Mucosa of rectum (tissue), 2 donors: ENCODE measurements at regions not wholly inside any gene's neighbourhood (a gene's known extent, or its start where the extent isn't known, plus 50 kb on each side); places are given as distances from the start of the nearest gene placed in this dataset.

Experiments used
- H3K27ac ChIP-seq, 2 donors: one replicate each; pipeline ENCODE4 v1.7.0; 2013; ENCODE audit warnings: inconsistent platforms in 2 of 2, low read depth in 2 of 2, low read length in 2 of 2
- H3K27me3 ChIP-seq, 2 donors: one replicate each; pipeline ENCODE4 v1.7.0; 2013; ENCODE audit warnings: low read length in 2 of 2; ENCODE audit not compliant: control insufficient read depth in 2 of 2, insufficient read depth in 2 of 2
- H3K36me3 ChIP-seq, 2 donors: one replicate each; pipeline ENCODE4 v1.7.0; 2013; ENCODE audit warnings: low read length in 2 of 2; ENCODE audit not compliant: control insufficient read depth in 2 of 2, insufficient read depth in 2 of 2
- H3K4me1 ChIP-seq, 2 donors: one replicate each; pipeline ENCODE4 v1.7.0; 2013; ENCODE audit warnings: low read length in 2 of 2, mild to moderate bottlenecking in 1 of 2; ENCODE audit not compliant: control insufficient read depth in 2 of 2, insufficient read depth in 2 of 2
- H3K4me3 ChIP-seq, 2 donors: one replicate each; pipeline ENCODE4 v1.7.0; 2013; ENCODE audit warnings: low read length in 2 of 2
- H3K9ac ChIP-seq, 2 donors: one replicate each; pipeline ENCODE4 v1.7.0; 2013; ENCODE audit warnings: low read length in 2 of 2, low read depth in 1 of 2, mild to moderate bottlenecking in 1 of 2
- H3K9me3 ChIP-seq, 2 donors: one replicate each; pipeline ENCODE4 v1.7.0; 2013; ENCODE audit warnings: low read length in 2 of 2; ENCODE audit not compliant: control insufficient read depth in 2 of 2
- donor health status: healthy.
- donor health status: Normal muscosa, but diverticular disease.

DNA sequence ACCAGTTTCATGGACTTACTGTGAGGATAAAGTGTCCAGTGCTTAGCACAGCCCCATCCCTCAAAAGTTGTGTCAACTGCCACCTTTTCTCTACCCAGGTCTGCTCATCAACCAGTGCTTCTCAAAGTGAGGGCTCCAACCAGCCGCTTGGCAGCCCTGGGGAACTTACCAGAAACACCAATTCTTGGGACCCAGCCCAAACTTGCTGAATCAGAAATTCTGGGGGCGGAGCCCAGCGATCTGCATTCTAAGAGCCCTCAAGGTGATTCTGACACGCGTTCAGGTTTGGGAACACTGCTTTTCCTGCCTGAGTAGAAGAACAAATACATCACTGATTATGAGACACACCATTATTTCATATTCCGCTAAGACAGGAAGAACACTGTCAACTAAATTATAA lies 132.0 kb downstream of the NSG2 start:
- Histone ChIP-seq H3K27me3 (no peaks in the 10 kb centered on the region), H3K9ac (no peak overlapping the region), H3K9me3 (no peaks in the 10 kb centered on the region), H3K4me1 (no peaks in the 10 kb centered on the region), H3K27ac (no peak overlapping the region), H3K4me3 (no peak overlapping the region), H3K36me3 (no peaks in the 10 kb centered on the region)

DNA sequence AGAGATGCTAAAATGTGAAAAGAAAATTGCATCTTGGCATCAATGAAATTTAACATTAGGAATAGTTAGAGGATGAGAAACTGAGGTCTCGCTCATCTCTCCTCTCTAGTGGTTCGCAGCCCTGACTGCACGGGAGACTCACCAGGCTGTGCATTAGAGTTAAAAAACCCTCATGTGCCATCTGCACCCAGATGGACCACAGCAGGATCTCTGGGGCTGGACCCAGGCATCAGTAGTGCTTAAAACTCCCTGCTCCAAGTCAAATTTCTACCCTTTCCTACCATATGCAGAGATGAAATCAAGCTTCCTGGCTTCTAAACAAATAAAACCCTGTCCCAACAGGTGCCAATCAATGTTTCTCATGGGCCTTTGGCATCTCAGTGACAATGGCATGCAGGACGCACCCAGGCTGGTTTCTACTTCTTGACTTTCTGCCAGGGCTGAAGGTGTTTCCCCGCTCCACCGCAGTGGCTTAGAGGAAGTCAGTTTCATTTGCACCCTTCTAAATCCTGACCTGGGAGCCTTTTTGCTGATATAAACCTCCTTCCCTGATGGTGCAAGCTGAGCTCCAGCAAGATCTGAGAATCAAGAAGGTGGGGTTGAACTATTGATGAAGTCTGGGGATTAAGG lies 132.6 kb downstream of the NSG2 start:
- Histone ChIP-seq H3K4me1 (no peaks in the 10 kb centered on the region), H3K9me3 (no peaks in the 10 kb centered on the region), H3K27ac (no peak overlapping the region), H3K9ac (no peak overlapping the region), H3K27me3 (no peaks in the 10 kb centered on the region), H3K4me3 (no peak overlapping the region), H3K36me3 (no peaks in the 10 kb centered on the region)

DNA sequence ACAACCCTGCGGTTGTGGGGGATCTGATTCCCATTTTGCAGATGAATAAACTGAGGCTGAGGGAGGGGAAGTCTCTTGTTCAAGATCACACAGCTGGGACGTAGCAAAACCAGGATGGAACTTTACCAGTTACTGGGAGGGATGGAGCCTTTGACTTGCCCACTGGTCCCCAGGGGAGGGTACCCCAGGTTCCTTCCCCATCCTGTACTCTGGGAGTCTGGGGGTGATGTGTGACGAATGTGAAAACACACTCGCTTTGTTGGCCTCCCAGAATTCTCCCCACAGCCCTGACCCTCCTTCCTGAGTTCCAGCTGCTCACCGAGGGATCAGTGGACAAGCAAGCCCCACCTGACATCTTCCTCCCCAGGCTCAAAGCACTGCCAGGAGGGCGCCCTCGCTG lies 135.1 kb downstream of the NSG2 start:
- no peak overlapping the region for H3K27ac ChIP-seq

DNA sequence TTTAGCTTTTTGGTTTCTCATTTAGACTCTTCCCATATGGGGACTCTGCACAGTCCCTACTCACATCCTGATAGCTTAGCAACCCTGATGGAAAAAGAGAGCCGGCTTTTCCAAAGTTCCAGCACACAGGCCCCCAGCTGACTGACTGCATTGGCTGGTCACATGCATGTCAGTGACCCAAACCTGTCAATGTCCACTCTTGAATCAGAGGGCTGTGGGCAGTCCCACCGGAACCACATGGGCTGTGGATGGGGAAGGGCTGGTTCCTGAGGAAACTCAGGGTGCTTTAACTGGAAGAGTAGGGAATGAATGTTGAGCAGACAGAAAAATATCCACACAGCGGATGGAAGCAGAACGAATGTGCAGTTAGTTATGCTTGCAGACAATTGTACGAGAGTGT lies 136.6 kb downstream of the NSG2 start:
- Histone ChIP-seq H3K27ac (no peak overlapping the region), H3K9ac (no peak overlapping the region), H3K4me3 (no peak overlapping the region), H3K4me1 (no peaks in the 10 kb centered on the region), H3K27me3 (no peaks in the 10 kb centered on the region), H3K36me3 (no peaks in the 10 kb centered on the region), H3K9me3 (no peaks in the 10 kb centered on the region)

More for the DNA sequence above, 135.1 kb downstream of the NSG2 start:
- no peaks in the 10 kb centered on the region for H3K27me3 ChIP-seq
- H3K9ac ChIP-seq: no peak overlapping the region
- no peaks in the 10 kb centered on the region for H3K9me3 ChIP-seq
- H3K36me3 ChIP-seq: no peaks in the 10 kb centered on the region
- no peaks in the 10 kb centered on the region for H3K4me1 ChIP-seq
- H3K4me3 ChIP-seq: no peak overlapping the region

DNA sequence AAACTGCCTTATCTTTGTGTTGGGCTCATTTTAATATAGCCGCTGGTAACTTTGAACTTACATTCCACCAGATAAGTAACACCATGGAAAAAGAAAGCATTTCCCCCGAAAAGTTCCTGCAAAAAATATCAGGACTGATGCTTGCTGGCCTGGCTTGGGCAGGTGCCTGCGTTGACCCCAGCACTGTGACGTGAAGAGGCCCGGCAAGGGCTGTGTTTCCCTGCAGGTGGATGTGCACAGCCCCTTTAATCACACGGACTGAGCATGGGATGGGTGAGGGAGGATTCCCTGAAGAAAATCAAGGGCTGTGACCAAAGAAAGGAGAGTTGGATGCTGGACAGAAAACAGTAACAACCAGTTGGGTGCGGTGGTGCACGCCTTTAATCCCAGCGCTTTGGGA lies 138.2 kb downstream of the NSG2 start:
- no peaks in the 10 kb centered on the region for H3K27me3 ChIP-seq
- H3K36me3 ChIP-seq: no peaks in the 10 kb centered on the region

DNA sequence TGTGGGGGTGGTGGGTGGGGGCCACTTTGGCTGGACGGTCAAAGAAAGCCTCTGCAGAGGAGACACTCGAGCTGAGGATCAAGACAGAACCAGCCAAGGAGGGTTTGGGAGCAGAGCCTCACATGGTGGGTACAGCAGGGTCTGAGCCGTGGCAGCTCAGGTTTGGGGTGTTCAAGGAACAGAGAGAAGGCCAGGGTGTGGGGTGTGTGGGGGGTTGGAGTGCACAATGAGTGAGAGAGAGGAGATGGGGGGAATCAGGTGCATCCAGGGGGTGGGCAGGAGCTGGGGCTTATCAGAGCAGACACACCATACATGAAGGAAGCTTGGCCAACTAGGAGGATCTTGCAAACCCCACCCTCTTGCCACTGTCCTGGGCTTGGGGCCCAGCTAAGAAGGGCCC lies 140.0 kb downstream of the NSG2 start:
- Histone ChIP-seq H3K36me3 (no peaks in the 10 kb centered on the region), H3K27me3 (no peaks in the 10 kb centered on the region), H3K9me3 (no peaks in the 10 kb centered on the region), H3K27ac (no peak overlapping the region), H3K4me3 (no peak overlapping the region), H3K4me1 (no peaks in the 10 kb centered on the region), H3K9ac (no peak overlapping the region)

More for the DNA sequence above, 138.2 kb downstream of the NSG2 start:
- Histone ChIP-seq H3K9ac (no peak overlapping the region), H3K4me3 (no peak overlapping the region), H3K4me1 (no peaks in the 10 kb centered on the region), H3K27ac (no peak overlapping the region), H3K9me3 (no peaks in the 10 kb centered on the region)

DNA sequence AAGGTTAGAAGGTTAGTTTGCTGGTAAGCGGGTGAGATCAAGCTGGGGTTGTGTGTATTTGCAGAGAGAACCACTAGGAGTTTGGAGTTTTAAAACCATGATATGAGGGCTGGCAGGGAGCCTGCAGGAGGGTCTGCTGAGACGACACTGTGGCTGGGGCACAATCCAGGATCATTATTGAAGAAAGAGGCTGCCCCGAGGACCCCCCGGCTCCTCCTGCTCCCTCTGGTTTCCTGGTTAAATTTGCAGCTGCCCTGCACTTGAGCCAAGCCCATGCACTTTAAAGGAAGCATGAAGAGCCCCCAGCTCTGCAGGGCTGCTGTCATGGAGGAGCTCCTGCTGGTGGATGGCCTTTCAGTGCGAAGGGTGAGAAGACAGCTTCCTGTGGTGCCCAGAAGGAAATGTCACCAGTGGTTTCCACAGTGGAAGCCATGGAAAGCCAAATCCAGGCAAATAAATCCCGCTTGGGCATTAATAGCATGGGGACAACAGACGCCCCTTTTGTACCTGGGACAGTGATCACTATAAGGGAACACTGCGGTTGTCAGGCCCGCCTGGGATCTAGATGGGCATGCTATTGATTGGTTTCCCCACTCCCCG lies 140.7 kb downstream of the NSG2 start:
- H3K9me3 ChIP-seq: no peaks in the 10 kb centered on the region
- H3K4me3 ChIP-seq: no peak overlapping the region
- H3K9ac ChIP-seq: no peak overlapping the region
- no peaks in the 10 kb centered on the region for H3K27me3 ChIP-seq
- no peaks in the 10 kb centered on the region for H3K4me1 ChIP-seq
- no peak overlapping the region for H3K27ac ChIP-seq
- no peaks in the 10 kb centered on the region for H3K36me3 ChIP-seq

DNA sequence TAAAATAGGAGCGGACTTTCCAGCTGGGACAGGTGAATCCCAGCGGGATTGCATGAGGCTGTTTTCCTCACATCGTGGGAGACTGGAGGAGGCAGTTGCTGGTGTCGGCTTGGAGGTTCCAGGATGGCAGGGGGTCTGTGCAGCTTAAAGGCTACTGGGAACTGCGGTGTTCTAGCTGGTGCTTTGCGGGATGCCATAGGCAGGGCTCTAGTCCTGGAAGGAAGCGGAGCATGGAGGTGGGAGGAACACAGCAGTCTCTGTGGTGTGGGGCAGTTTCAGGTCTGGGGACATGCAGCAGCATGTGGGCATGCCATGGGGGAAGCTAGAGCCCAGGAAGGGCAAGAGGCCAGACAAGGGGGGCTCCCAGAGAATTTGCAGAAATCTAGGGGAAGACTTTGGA lies 141.5 kb downstream of the NSG2 start:
- no peaks in the 10 kb centered on the region for H3K4me1 ChIP-seq
- no peak overlapping the region for H3K4me3 ChIP-seq
- no peak overlapping the region for H3K9ac ChIP-seq
- H3K9me3 ChIP-seq: no peaks in the 10 kb centered on the region
- H3K36me3 ChIP-seq: no peaks in the 10 kb centered on the region
- H3K27ac ChIP-seq: no peak overlapping the region
- no peaks in the 10 kb centered on the region for H3K27me3 ChIP-seq

DNA sequence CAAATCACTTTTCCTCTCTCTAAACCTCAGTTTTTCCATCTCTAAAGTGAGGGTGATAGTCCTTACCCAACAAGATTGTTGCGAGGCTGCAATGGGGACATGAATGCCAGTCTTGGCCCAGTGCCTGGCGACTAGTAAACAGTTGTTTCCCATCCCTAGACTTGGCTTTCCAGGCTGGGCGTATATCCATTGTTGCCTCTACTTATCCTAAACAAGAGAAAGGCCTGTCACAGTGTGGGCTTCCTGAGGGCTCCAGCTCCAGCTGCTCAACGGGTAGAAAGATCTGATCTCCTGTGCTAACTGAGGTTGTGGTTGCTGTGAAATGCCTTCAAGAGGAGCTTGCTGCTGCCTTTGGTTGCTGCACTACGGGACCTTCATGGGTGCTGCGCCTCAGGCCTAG lies 142.0 kb downstream of the NSG2 start:
- Histone ChIP-seq H3K9me3 (no peaks in the 10 kb centered on the region), H3K4me1 (no peaks in the 10 kb centered on the region), H3K4me3 (no peak overlapping the region), H3K27me3 (no peaks in the 10 kb centered on the region), H3K27ac (no peak overlapping the region), H3K36me3 (no peaks in the 10 kb centered on the region), H3K9ac (no peak overlapping the region)

DNA sequence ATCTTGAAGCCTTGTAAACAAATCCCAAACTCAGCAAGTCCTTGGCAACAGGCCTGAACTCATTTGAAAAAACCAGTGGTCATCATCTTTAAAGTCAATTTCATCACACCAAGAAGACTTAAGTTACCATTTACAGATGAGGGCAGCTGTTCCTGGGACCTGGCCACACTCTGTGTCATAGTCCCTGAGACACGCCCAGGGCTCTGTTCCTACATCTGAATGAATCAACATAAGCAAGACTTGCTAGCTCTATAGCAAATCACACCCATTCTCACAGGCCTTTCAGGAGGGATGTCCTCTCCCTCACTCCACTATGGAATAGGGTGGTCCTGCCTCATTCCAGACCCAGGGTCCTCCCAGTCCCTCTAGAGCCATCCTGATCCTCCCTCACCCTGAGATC lies 142.8 kb downstream of the NSG2 start:
- Histone ChIP-seq H3K27me3 (no peaks in the 10 kb centered on the region), H3K4me3 (no peak overlapping the region), H3K9ac (no peak overlapping the region), H3K36me3 (no peaks in the 10 kb centered on the region), H3K9me3 (no peaks in the 10 kb centered on the region), H3K27ac (no peak overlapping the region), H3K4me1 (no peaks in the 10 kb centered on the region)
